ENCODE measurements at regions not wholly inside any gene's neighbourhood (a gene's known extent, or its start where the extent isn't known, plus 50 kb on each side); places are given as distances from the start of the nearest gene placed in this dataset.

- no peak for TF ChIP-seq CTCF (IDR thresholded peaks at IDR 0.05 in 2 of 3, conservative IDR thresholded peaks at IDR 0.05 in 1 of 3; ENCODE audit: borderline replicate concordance in 1 of 3, insufficient read depth in 1 of 3, low read depth in 2 of 3, low read length in 2 of 3)
These were observed 768.2 kb downstream of the KCNJ18 start (continued) for GRCh38 chr17:22460461-22461063.

GRCh38 chr17:22461460-22462145 lies 769.3 kb downstream of the KCNJ18 start:
- Histone ChIP-seq H3K4me2 (ENCODE audit: low read length) (no peak overlapping the region), H3K9ac (ENCODE audit: low read length) (no peak overlapping the region), H3K27ac (ENCODE audit: low read depth, low read length) (no peak overlapping the region), H3K9me3 (ENCODE audit: control insufficient read depth in 1 of 2, insufficient read depth in 1 of 2, low read depth in 1 of 2, low read length in 2 of 2) (peaks cover 0 to 12% of the 10 kb centered on the region in 2 experiments; a peak in 1 of 4 replicates), H3K9me2 (ENCODE audit: insufficient read depth) (no peaks in the 10 kb centered on the region), H4K20me1 (ENCODE audit: insufficient read depth) (no peaks in the 10 kb centered on the region), H2AFZ (ENCODE audit: low read depth, low read length, poor library complexity, severe bottlenecking) (no peak overlapping the region), H3K36me3 (ENCODE audit: control insufficient read depth in 1 of 2, insufficient read depth in 2 of 2, low read length in 2 of 2) (no peaks in the 10 kb centered on the region), H3K4me3 (replicated peaks in 1 of 2; ENCODE audit: low read depth in 1 of 2, low read length in 2 of 2) (no peak overlapping the region), H3K4me1 (ENCODE audit: control insufficient read depth in 1 of 2, insufficient read depth in 2 of 2, low read length in 2 of 2) (no peaks in the 10 kb centered on the region), H3K27me3 (ENCODE audit: insufficient read depth, low read length) (no peaks in the 10 kb centered on the region), H3K79me2 (ENCODE audit: insufficient read depth, low read length) (no peaks in the 10 kb centered on the region)
- POLR2A ChIA-PET, result no interaction called here
- no peak for TF ChIP-seq EGR1 (IDR thresholded peaks at IDR 0.05; ENCODE audit: low read depth)
- RAD21 ChIA-PET (ENCODE audit: low non-redundant PET in 1 of 2, low total read pairs in 2 of 2, uncharacterized antibody in 2 of 2, unreplicated experiment in 2 of 2), result no interaction called here
- no peak for ATAC-seq
- CTCF ChIA-PET, result no interaction called here
- BruUV-seq (replicated peaks), result no TSS peak
- intact Hi-C loops (cut with micrococcal nuclease), result no loop called here
- no peak for DNase-seq (ENCODE audit: low read depth, low spot score)

- H3K9me2 ChIP-seq (ENCODE audit: insufficient read depth), result no peaks in the 10 kb centered on the region
- BruUV-seq (replicated peaks), result no TSS peak
- no peak overlapping the region for H3K9ac ChIP-seq (ENCODE audit: low read length)
- H3K27me3 ChIP-seq (ENCODE audit: insufficient read depth, low read length), result no peaks in the 10 kb centered on the region
- H3K4me3 ChIP-seq (replicated peaks in 1 of 2; ENCODE audit: low read depth in 1 of 2, low read length in 2 of 2), result no peak overlapping the region
- no peak overlapping the region for H3K27ac ChIP-seq (ENCODE audit: low read depth, low read length)
- H4K20me1 ChIP-seq (ENCODE audit: insufficient read depth), result no peaks in the 10 kb centered on the region
- no peak for TF ChIP-seq ZFX (IDR thresholded peaks at IDR 0.05)
- TF ChIP-seq ELF1 (IDR thresholded peaks at IDR 0.05; ENCODE audit: borderline replicate concordance, low read depth), result no peak
- DNase-seq (ENCODE audit: low read depth, low spot score) (no peak), ATAC-seq (no peak)
- RAD21 ChIA-PET (ENCODE audit: low non-redundant PET in 1 of 2, low total read pairs in 2 of 2, uncharacterized antibody in 2 of 2, unreplicated experiment in 2 of 2), result no interaction called here
- POLR2A ChIA-PET, result no interaction called here
- peaks cover 0 to 12% of the 10 kb centered on the region in 2 experiments; a peak in 1 of 4 replicates for H3K9me3 ChIP-seq (ENCODE audit: control insufficient read depth in 1 of 2, insufficient read depth in 1 of 2, low read depth in 1 of 2, low read length in 2 of 2)
- H3K79me2 ChIP-seq (ENCODE audit: insufficient read depth, low read length), result no peaks in the 10 kb centered on the region
- H3K4me2 ChIP-seq (ENCODE audit: low read length), result no peak overlapping the region
- CTCF ChIA-PET, result no interaction called here
- H3K4me1 ChIP-seq (ENCODE audit: control insufficient read depth in 1 of 2, insufficient read depth in 2 of 2, low read length in 2 of 2), result no peaks in the 10 kb centered on the region
- no peak overlapping the region for H2AFZ ChIP-seq (ENCODE audit: low read depth, low read length, poor library complexity, severe bottlenecking)
- H3K36me3 ChIP-seq (ENCODE audit: control insufficient read depth in 1 of 2, insufficient read depth in 2 of 2, low read length in 2 of 2), result no peaks in the 10 kb centered on the region
- intact Hi-C loops (cut with micrococcal nuclease), result no loop called here
These were observed 770.1 kb downstream of the KCNJ18 start for GRCh38 chr17:22462461-22462860.

All from HCT116 (cell line).